B cell (primary cell): ENCODE measurements at regions not wholly inside any gene's neighbourhood (a gene's known extent, or its start where the extent isn't known, plus 50 kb on each side); places are given as distances from the start of the nearest gene placed in this dataset.

ENCODE experiments used
- ATAC-seq: fragments of 200-7000 bp; cut with Tn5 transposase; one replicate; pipeline ENCODE4 v1.10.0; 2021; ENCODE audit warnings: low read depth, mild to moderate bottlenecking, moderate number of reproducible peaks, moderate library complexity
- CTCF ChIA-PET: fragments of 350-600 bp; sonication (Branson Sonifier 250); formaldehyde crosslinking; loops from one replicate; lab custom pipeline; 2021; ENCODE audit warnings: antibody characterized with exemption, inconsistent platforms; lab: Charles Lee
- POLR2A ChIA-PET: fragments of 350-600 bp; sonication (Branson Sonifier 250); formaldehyde crosslinking; loops from one replicate; lab custom pipeline; 2021; ENCODE audit warnings: antibody characterized with exemption; lab: Charles Lee
- DNase-seq: peaks from one replicate; pipeline ENCODE4 v3.0.0; 2013
- H2AFZ ChIP-seq: 2 replicates; pipeline ENCODE4 v1.6.1; 2012; ENCODE audit warnings: mild to moderate bottlenecking, low read depth, low read length; ENCODE audit not compliant: insufficient read depth, poor library complexity, severe bottlenecking
- H3K27ac ChIP-seq, 2 donors: 1 replicate in 1 of 2; 2 replicates in 1 of 2; pipeline ENCODE4 v1.5.1; 2012 to 2013; ENCODE audit warnings: low read length in 2 of 2, mild to moderate bottlenecking in 2 of 2, moderate library complexity in 1 of 2
- H3K27me3 ChIP-seq, 4 experiments: fragments of 200-600 bp in 1 of 4; sonication (generic) in 1 of 4; replicated peaks in 1 of 4; 1 replicate in 2 of 4; 2 replicates in 2 of 4; pipeline versions ENCODE4 v1.6.1 to v1.7.0; 2013 to 2016; ENCODE audit warnings: low read length in 3 of 4, mild to moderate bottlenecking in 2 of 4, mixed read lengths in 1 of 4, moderate library complexity in 1 of 4; ENCODE audit not compliant: insufficient read depth in 4 of 4, control insufficient read depth in 3 of 4; ENCODE audit errors: control extremely low read depth in 1 of 4
- H3K36me3 ChIP-seq, 2 experiments: replicated peaks in 1 of 2; 1 replicate in 1 of 2; 2 replicates in 1 of 2; pipeline versions ENCODE4 v1.6.1 to v1.7.1; 2013; ENCODE audit warnings: low read length in 1 of 2; ENCODE audit not compliant: insufficient read depth in 2 of 2, control insufficient read depth in 1 of 2; ENCODE audit errors: control extremely low read depth in 1 of 2, extremely low read depth in 1 of 2
- H3K4me1 ChIP-seq, 2 donors: fragments of 200-600 bp in 1 of 2; sonication (generic) in 1 of 2; 1 replicate in 1 of 2; 2 replicates in 1 of 2; pipeline versions ENCODE4 v1.5.1 to v1.6.1; 2013 to 2017; ENCODE audit warnings: low read length in 2 of 2; ENCODE audit not compliant: control insufficient read depth in 2 of 2, insufficient read depth in 2 of 2
- H3K4me2 ChIP-seq: replicated peaks from 2 replicates; pipeline ENCODE3; 2012; ENCODE audit warnings: mild to moderate bottlenecking, low read depth, low read length; ENCODE audit not compliant: poor library complexity, severe bottlenecking
- H3K4me3 ChIP-seq, 5 experiments: fragments of 200-600 bp in 1 of 5; sonication (generic) in 1 of 5; 1 replicate in 3 of 5; 2 replicates in 2 of 5; pipeline versions ENCODE4 v1.5.1 to v1.7.0; 2011 to 2016; ENCODE audit warnings: low read length in 4 of 5, mild to moderate bottlenecking in 4 of 5, low read depth in 2 of 5, control low read depth in 1 of 5, moderate library complexity in 1 of 5; ENCODE audit not compliant: insufficient read depth in 1 of 5; ENCODE audit errors: control extremely low read depth in 1 of 5, extremely low read depth in 1 of 5
- H3K79me2 ChIP-seq: fragments of 200-600 bp; sonication (generic); one replicate; pipeline ENCODE4 v1.6.0; 2016; ENCODE audit warnings: low read length; ENCODE audit not compliant: control insufficient read depth, insufficient read depth
- H3K9ac ChIP-seq: fragments of 200-600 bp; sonication (generic); 2 replicates; pipeline ENCODE4 v1.6.1; 2017; ENCODE audit warnings: mild to moderate bottlenecking, low read length, moderate library complexity
- H3K9me3 ChIP-seq, 3 donors: one replicate each; pipeline versions ENCODE4 v1.6.1 to v1.7.1; 2013; ENCODE audit warnings: low read length in 2 of 3; ENCODE audit not compliant: control insufficient read depth in 2 of 3, insufficient read depth in 1 of 3; ENCODE audit errors: control extremely low read depth in 1 of 3
- H4K20me1 ChIP-seq: 2 replicates; pipeline ENCODE4 v1.6.0; 2012; ENCODE audit warnings: mild to moderate bottlenecking, low read length; ENCODE audit not compliant: insufficient read depth, control insufficient read depth, poor library complexity, severe bottlenecking
- H3K27ac Mint-ChIP-seq: one replicate; pipeline ENCODE4 v1.8.0; 2021; ENCODE audit warnings: mixed read lengths
- H3K27me3 Mint-ChIP-seq: one replicate; pipeline ENCODE4 v1.8.0; 2021; ENCODE audit warnings: mixed read lengths
- H3K4me1 Mint-ChIP-seq: one replicate; pipeline ENCODE4 v1.8.0; 2021; ENCODE audit warnings: mixed read lengths
- H3K4me3 Mint-ChIP-seq: one replicate; pipeline ENCODE4 v1.8.0; 2021; ENCODE audit warnings: mixed read lengths
- H3K9me3 Mint-ChIP-seq: one replicate; pipeline ENCODE4 v1.8.0; 2022; ENCODE audit warnings: mixed read lengths; ENCODE audit not compliant: insufficient read depth
- EZH2 ChIP-seq: IDR thresholded peaks from 2 replicates; pipeline ENCODE4 v1.6.1; 2012; ENCODE audit warnings: borderline replicate concordance, low read depth, mild to moderate bottlenecking, moderate library complexity, low read length; ENCODE audit not compliant: insufficient read depth, poor library complexity, severe bottlenecking
- WGBS: methylation state at CpG from one replicate; pipeline ENCODE4 v1.1.5; 2013; ENCODE audit warnings: missing lambda C conversion rate; ENCODE audit not compliant: insufficient coverage; 5-methylcytosine and 5-hydroxymethylcytosine counted together
- intact Hi-C: fragments of 100-400 bp; cut with micrococcal nuclease; formaldehyde crosslinking; loops from one replicate; pipeline ENCODE4 v1.10.0; 2022
- TF ChIP-seq, protein P1 (sequence below): fragments of 200-600 bp; IDR thresholded peaks from one replicate; pipeline ENCODE4 v1.8.0; 2022; ENCODE audit warnings: antibody characterized with exemption, mild to moderate bottlenecking

DNA sequence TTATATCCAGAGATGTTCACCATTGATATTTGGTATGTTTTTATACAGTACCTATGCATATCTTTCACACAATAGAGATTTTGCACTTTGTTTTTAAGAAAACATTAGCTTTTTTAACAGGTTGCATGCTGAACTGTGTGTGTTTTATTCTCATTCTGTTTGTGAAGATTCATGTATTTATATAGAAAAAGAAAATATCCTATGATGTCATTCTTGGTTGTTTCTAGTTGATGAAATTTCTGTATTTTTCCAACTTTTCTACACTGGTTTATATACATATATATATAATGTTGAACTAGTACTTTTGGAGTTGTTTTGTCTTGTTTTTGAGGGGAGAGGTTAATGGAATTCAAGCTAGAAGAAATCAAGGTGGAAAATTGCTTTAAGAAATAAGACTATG is 143.8 kb downstream of the MATN1 start:
- H3K9ac ChIP-seq, result no peak overlapping the region
- TF ChIP-seq EZH2, result no peak
- TF ChIP-seq, protein P1, sequence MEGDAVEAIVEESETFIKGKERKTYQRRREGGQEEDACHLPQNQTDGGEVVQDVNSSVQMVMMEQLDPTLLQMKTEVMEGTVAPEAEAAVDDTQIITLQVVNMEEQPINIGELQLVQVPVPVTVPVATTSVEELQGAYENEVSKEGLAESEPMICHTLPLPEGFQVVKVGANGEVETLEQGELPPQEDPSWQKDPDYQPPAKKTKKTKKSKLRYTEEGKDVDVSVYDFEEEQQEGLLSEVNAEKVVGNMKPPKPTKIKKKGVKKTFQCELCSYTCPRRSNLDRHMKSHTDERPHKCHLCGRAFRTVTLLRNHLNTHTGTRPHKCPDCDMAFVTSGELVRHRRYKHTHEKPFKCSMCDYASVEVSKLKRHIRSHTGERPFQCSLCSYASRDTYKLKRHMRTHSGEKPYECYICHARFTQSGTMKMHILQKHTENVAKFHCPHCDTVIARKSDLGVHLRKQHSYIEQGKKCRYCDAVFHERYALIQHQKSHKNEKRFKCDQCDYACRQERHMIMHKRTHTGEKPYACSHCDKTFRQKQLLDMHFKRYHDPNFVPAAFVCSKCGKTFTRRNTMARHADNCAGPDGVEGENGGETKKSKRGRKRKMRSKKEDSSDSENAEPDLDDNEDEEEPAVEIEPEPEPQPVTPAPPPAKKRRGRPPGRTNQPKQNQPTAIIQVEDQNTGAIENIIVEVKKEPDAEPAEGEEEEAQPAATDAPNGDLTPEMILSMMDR, result no peak
- Mint-ChIP-seq H3K27ac (no peak overlapping the region), H3K27me3 (peaks cover 8% of the 10 kb centered on the region), H3K4me1 (no peaks in the 10 kb centered on the region), H3K4me3 (no peak overlapping the region), H3K9me3 (peaks cover 10% of the 10 kb centered on the region)
- ATAC-seq, result no peak
- DNase-seq, result no peak
- no peak overlapping the region for H3K4me2 ChIP-seq
- no peaks in the 10 kb centered on the region for H4K20me1 ChIP-seq
- intact Hi-C loops, result no loop called here
- H3K79me2 ChIP-seq, result no peaks in the 10 kb centered on the region
- H3K9me3 ChIP-seq, result peaks cover 0 to 5% (median 0%) of the 10 kb centered on the region in 3 donors
- no peak overlapping the region for H2AFZ ChIP-seq
- H3K27me3 ChIP-seq, result no peaks in the 10 kb centered on the region
- ChIA-PET POLR2A (no interaction called here), CTCF (no interaction called here)
- no peak overlapping the region for H3K4me3 ChIP-seq
- no peaks in the 10 kb centered on the region for H3K4me1 ChIP-seq
- no peaks in the 10 kb centered on the region for H3K36me3 ChIP-seq
- no peak overlapping the region for H3K27ac ChIP-seq

GRCh38 chr1:30575066-30575465 is 148.3 kb downstream of the MATN1 start:
- Histone ChIP-seq H3K27ac (no peak overlapping the region), H2AFZ (no peak overlapping the region), H3K4me3 (no peak overlapping the region), H3K9me3 (no peaks in the 10 kb centered on the region), H4K20me1 (no peaks in the 10 kb centered on the region), H3K4me1 (no peaks in the 10 kb centered on the region), H3K79me2 (no peaks in the 10 kb centered on the region), H3K9ac (no peak overlapping the region), H3K4me2 (no peak overlapping the region), H3K27me3 (peaks cover 0 to 2% (median 0%) of the 10 kb centered on the region in 4 experiments), H3K36me3 (no peaks in the 10 kb centered on the region)
- 71% methylated on average over 3 of the region's 5 CpGs for WGBS
- CTCF ChIA-PET, result no interaction called here
- H3K4me3 Mint-ChIP-seq, result no peak overlapping the region
- intact Hi-C loops, result no loop called here
- DNase-seq (no peak), ATAC-seq (no peak)
- TF ChIP-seq, protein P1, result no peak
- no peak for TF ChIP-seq EZH2
- peaks cover 27% of the 10 kb centered on the region for H3K27me3 Mint-ChIP-seq
- H3K4me1 Mint-ChIP-seq, result no peaks in the 10 kb centered on the region
- no peaks in the 10 kb centered on the region for H3K9me3 Mint-ChIP-seq
- POLR2A ChIA-PET, result no interaction called here
- H3K27ac Mint-ChIP-seq, result no peak overlapping the region
